ENCODE measurements at regions not wholly inside any gene's neighbourhood (a gene's known extent, or its start where the extent isn't known, plus 50 kb on each side); places are given as distances from the start of the nearest gene placed in this dataset.

- no peaks in the 10 kb centered on the region for H3K36me3 Mint-ChIP-seq (ENCODE audit: low read depth)
- no peak overlapping the region for H3K4me3 Mint-ChIP-seq
- DNase-seq: no peak
- H3K27me3 Mint-ChIP-seq (ENCODE audit: insufficient read depth): peaks cover 17% of the 10 kb centered on the region
- H3K27ac Mint-ChIP-seq: no peak overlapping the region
- no peaks in the 10 kb centered on the region for H3K9me3 Mint-ChIP-seq
- TF ChIP-seq, protein P1, sequence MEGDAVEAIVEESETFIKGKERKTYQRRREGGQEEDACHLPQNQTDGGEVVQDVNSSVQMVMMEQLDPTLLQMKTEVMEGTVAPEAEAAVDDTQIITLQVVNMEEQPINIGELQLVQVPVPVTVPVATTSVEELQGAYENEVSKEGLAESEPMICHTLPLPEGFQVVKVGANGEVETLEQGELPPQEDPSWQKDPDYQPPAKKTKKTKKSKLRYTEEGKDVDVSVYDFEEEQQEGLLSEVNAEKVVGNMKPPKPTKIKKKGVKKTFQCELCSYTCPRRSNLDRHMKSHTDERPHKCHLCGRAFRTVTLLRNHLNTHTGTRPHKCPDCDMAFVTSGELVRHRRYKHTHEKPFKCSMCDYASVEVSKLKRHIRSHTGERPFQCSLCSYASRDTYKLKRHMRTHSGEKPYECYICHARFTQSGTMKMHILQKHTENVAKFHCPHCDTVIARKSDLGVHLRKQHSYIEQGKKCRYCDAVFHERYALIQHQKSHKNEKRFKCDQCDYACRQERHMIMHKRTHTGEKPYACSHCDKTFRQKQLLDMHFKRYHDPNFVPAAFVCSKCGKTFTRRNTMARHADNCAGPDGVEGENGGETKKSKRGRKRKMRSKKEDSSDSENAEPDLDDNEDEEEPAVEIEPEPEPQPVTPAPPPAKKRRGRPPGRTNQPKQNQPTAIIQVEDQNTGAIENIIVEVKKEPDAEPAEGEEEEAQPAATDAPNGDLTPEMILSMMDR (IDR thresholded peaks at IDR 0.05): no peak
- no peaks in the 10 kb centered on the region for H3K4me1 Mint-ChIP-seq (ENCODE audit: low read depth)
These were observed 151.1 kb upstream of the CACNA2D1 start for GRCh38 chr7:82594665-82595064.

- no peak for DNase-seq
- TF ChIP-seq, protein P1 (IDR thresholded peaks at IDR 0.05): no peak
- H3K27ac Mint-ChIP-seq: no peak overlapping the region
- no peaks in the 10 kb centered on the region for H3K4me1 Mint-ChIP-seq (ENCODE audit: low read depth)
- H3K27me3 Mint-ChIP-seq (ENCODE audit: insufficient read depth): peaks cover 17% of the 10 kb centered on the region
- no peaks in the 10 kb centered on the region for H3K36me3 Mint-ChIP-seq (ENCODE audit: low read depth)
- H3K9me3 Mint-ChIP-seq: no peaks in the 10 kb centered on the region
- H3K4me3 Mint-ChIP-seq: no peak overlapping the region
These were observed 150.2 kb upstream of the CACNA2D1 start for GRCh38 chr7:82593780-82594179.

GRCh38 chr7:82592416-82592815 lies 148.8 kb upstream of the CACNA2D1 start:
- Mint-ChIP-seq H3K27ac (no peak overlapping the region), H3K9me3 (no peaks in the 10 kb centered on the region), H3K4me1 (ENCODE audit: low read depth) (no peaks in the 10 kb centered on the region), H3K27me3 (ENCODE audit: insufficient read depth) (peaks cover 17% of the 10 kb centered on the region), H3K36me3 (ENCODE audit: low read depth) (no peaks in the 10 kb centered on the region), H3K4me3 (no peak overlapping the region)
- TF ChIP-seq, protein P1 (IDR thresholded peaks at IDR 0.05): no peak
- DNase-seq: no peak

DNA sequence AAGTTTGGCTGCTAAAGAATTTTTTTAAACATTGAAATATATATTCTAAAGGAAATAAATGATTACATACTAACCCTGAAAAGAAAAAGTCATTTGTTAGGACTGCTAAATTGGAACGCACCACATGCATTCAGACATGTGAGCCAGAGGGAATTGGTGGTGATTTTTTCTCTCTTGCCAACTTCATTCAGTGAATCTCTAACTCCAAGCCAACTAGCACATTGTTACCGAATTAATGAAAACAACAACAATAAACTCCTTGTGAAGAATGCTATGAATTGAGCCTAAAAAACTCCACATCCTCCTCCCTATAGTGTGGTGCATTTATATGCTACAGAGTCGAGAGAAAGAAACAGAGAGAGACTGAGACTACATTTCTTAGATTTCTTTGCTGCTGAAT lies 135.5 kb upstream of the CACNA2D1 start:
- DNase-seq: no peak
- H3K27ac Mint-ChIP-seq: no peak overlapping the region
- H3K27me3 Mint-ChIP-seq (ENCODE audit: insufficient read depth): peaks cover 33% of the 10 kb centered on the region
- TF ChIP-seq, protein P1 (IDR thresholded peaks at IDR 0.05): no peak
- H3K4me1 Mint-ChIP-seq (ENCODE audit: low read depth): no peaks in the 10 kb centered on the region
- H3K4me3 Mint-ChIP-seq: no peak overlapping the region
- H3K9me3 Mint-ChIP-seq: no peaks in the 10 kb centered on the region
- 0 out of 2 replicates have a peak, but pooled peaks cover 3% of the 10 kb centered on the region for H3K36me3 Mint-ChIP-seq (ENCODE audit: low read depth)

GRCh38 chr7:82578430-82578829 lies 134.9 kb upstream of the CACNA2D1 start:
- TF ChIP-seq, protein P1 (IDR thresholded peaks at IDR 0.05): no peak
- Mint-ChIP-seq H3K9me3 (no peaks in the 10 kb centered on the region), H3K36me3 (ENCODE audit: low read depth) (no peaks in the 10 kb centered on the region), H3K27ac (no peak overlapping the region), H3K27me3 (ENCODE audit: insufficient read depth) (peaks cover 29% of the 10 kb centered on the region), H3K4me3 (no peak overlapping the region), H3K4me1 (ENCODE audit: low read depth) (no peaks in the 10 kb centered on the region)
- DNase-seq: no peak
